Hematopoietic multipotent progenitor cell (in vitro differentiated cells): ENCODE measurements at regions not wholly inside any gene's neighbourhood (a gene's known extent, or its start where the extent isn't known, plus 50 kb on each side); places are given as distances from the start of the nearest gene placed in this dataset.

ENCODE experiments used
- DNase-seq, 3 donors: peaks; one replicate each; pipeline ENCODE4 v3.0.0-alpha.2; 2011 to 2015; ENCODE audit warnings: low read depth in 2 of 3, low spot score in 2 of 3

GRCh38 chr20:40591536-40591935 is 97.5 kb downstream of the MAFB start:
- DNase-seq, result no peak

GRCh38 chr20:40591119-40591518 is 97.9 kb downstream of the MAFB start:
- DNase-seq, result no peak

GRCh38 chr20:40589581-40589980 is 99.5 kb downstream of the MAFB start:
- no peak for DNase-seq

GRCh38 chr20:40588891-40589290 is 100.1 kb downstream of the MAFB start:
- DNase-seq, result no peak

GRCh38 chr20:40587038-40587437 is 102.0 kb downstream of the MAFB start:
- no peak for DNase-seq

- no peak for DNase-seq
These were observed 104.8 kb downstream of the MAFB start for GRCh38 chr20:40584130-40584809.

- DNase-seq, result no peak
These were observed 105.4 kb downstream of the MAFB start for GRCh38 chr20:40583636-40584035.

- DNase-seq, result no peak
These were observed 105.8 kb downstream of the MAFB start for GRCh38 chr20:40583205-40583604.

GRCh38 chr20:40582531-40582930 is 106.5 kb downstream of the MAFB start:
- DNase-seq, result no peak

- no peak for DNase-seq
These were observed 109.3 kb downstream of the MAFB start for GRCh38 chr20:40579701-40580100.

GRCh38 chr20:40578961-40579360 is 110.1 kb downstream of the MAFB start:
- DNase-seq, result no peak

GRCh38 chr20:40575851-40576250 is 113.2 kb downstream of the MAFB start:
- DNase-seq, result no peak

GRCh38 chr20:40572251-40572650 is 116.8 kb downstream of the MAFB start:
- DNase-seq, result no peak

GRCh38 chr20:40571639-40572038 is 117.4 kb downstream of the MAFB start:
- DNase-seq, result no peak

GRCh38 chr20:40568200-40568599 is 120.8 kb downstream of the MAFB start:
- DNase-seq, result no peak

GRCh38 chr20:40565682-40566040 is 123.4 kb downstream of the MAFB start:
- DNase-seq, result no peak

- no peak for DNase-seq
These were observed 123.9 kb downstream of the MAFB start for GRCh38 chr20:40565001-40565681.

GRCh38 chr20:40563296-40563950 is 125.6 kb downstream of the MAFB start:
- DNase-seq, result no peak

GRCh38 chr20:40562031-40562430 is 127.0 kb downstream of the MAFB start:
- DNase-seq, result no peak

GRCh38 chr20:40561187-40561586 is 127.8 kb downstream of the MAFB start:
- no peak for DNase-seq

GRCh38 chr20:40558212-40558611 is 130.8 kb downstream of the MAFB start:
- no peak for DNase-seq

GRCh38 chr20:40551125-40551530 is 137.9 kb downstream of the MAFB start:
- DNase-seq, result no peak
